ENCODE measurements at regions not wholly inside any gene's neighbourhood (a gene's known extent, or its start where the extent isn't known, plus 50 kb on each side); places are given as distances from the start of the nearest gene placed in this dataset.

GRCh38 chr6:130661077-130661476, 166.1 kb upstream of the SMLR1 start:
- no peak for DNase-seq (ENCODE audit: low read depth)
- ChIA-PET POLR2A (no interaction called here), CTCF (no interaction called here)
- no peak overlapping the region for H3K4me3 ChIP-seq (ENCODE audit: low read depth, low read length)
- TF ChIP-seq, protein P1, sequence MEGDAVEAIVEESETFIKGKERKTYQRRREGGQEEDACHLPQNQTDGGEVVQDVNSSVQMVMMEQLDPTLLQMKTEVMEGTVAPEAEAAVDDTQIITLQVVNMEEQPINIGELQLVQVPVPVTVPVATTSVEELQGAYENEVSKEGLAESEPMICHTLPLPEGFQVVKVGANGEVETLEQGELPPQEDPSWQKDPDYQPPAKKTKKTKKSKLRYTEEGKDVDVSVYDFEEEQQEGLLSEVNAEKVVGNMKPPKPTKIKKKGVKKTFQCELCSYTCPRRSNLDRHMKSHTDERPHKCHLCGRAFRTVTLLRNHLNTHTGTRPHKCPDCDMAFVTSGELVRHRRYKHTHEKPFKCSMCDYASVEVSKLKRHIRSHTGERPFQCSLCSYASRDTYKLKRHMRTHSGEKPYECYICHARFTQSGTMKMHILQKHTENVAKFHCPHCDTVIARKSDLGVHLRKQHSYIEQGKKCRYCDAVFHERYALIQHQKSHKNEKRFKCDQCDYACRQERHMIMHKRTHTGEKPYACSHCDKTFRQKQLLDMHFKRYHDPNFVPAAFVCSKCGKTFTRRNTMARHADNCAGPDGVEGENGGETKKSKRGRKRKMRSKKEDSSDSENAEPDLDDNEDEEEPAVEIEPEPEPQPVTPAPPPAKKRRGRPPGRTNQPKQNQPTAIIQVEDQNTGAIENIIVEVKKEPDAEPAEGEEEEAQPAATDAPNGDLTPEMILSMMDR (IDR thresholded peaks at IDR 0.05; ENCODE audit: insufficient read depth, low read depth, low read length), result no peak
- no peaks in the 10 kb centered on the region for H3K36me3 ChIP-seq (ENCODE audit: control insufficient read depth, insufficient read depth, low read length)
- no peaks in the 10 kb centered on the region for H3K27me3 ChIP-seq (ENCODE audit: control insufficient read depth, insufficient read depth, low read length)

- TF ChIP-seq, protein P1 (IDR thresholded peaks at IDR 0.05; ENCODE audit: insufficient read depth, low read depth, low read length), result no peak
- DNase-seq (ENCODE audit: low read depth), result no peak
- Histone ChIP-seq H3K27me3 (ENCODE audit: control insufficient read depth, insufficient read depth, low read length) (no peaks in the 10 kb centered on the region), H3K4me3 (ENCODE audit: low read depth, low read length) (no peak overlapping the region), H3K36me3 (ENCODE audit: control insufficient read depth, insufficient read depth, low read length) (no peaks in the 10 kb centered on the region)
- CTCF ChIA-PET, result interaction anchor here (1.2 kb wide), 1 partner anchor 10 kb away, joined by 3 read pairs; no protein-coding TSS in a partner anchor
- POLR2A ChIA-PET, result no interaction called here
Observed at GRCh38 chr6:130666786-130667185, 160.4 kb upstream of the SMLR1 start.

GRCh38 chr6:130670142-130670541, 157.1 kb upstream of the SMLR1 start:
- DNase-seq (ENCODE audit: low read depth), result no peak
- ChIA-PET CTCF (no interaction called here), POLR2A (no interaction called here)
- TF ChIP-seq, protein P1 (IDR thresholded peaks at IDR 0.05; ENCODE audit: insufficient read depth, low read depth, low read length), result no peak
- Histone ChIP-seq H3K36me3 (ENCODE audit: control insufficient read depth, insufficient read depth, low read length) (no peaks in the 10 kb centered on the region), H3K4me3 (ENCODE audit: low read depth, low read length) (no peak overlapping the region), H3K27me3 (ENCODE audit: control insufficient read depth, insufficient read depth, low read length) (no peaks in the 10 kb centered on the region)

DNA sequence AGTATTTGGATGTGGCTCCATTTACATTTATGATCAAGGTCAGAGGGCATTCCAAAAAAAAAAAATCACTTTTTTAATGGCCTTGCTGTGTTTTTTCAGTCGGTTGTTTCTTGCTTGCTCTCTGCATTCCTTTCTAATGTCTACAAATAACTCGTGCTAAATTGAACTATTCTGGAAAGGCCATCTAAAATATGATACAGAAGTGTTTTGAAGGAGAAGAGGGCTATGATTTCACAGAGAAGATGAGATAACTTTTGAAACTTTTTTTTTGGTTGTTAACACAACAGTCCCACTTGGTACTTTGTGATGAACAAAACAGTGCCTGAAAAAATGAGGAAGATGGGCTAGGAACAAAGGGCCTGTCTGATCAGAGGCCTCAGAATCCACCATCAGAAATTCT, 156.1 kb upstream of the SMLR1 start:
- TF ChIP-seq, protein P1 (IDR thresholded peaks at IDR 0.05; ENCODE audit: insufficient read depth, low read depth, low read length), result no peak
- no peak for DNase-seq (ENCODE audit: low read depth)
- POLR2A ChIA-PET, result no interaction called here
- CTCF ChIA-PET, result no interaction called here
- Histone ChIP-seq H3K4me3 (ENCODE audit: low read depth, low read length) (no peak overlapping the region), H3K36me3 (ENCODE audit: control insufficient read depth, insufficient read depth, low read length) (no peaks in the 10 kb centered on the region), H3K27me3 (ENCODE audit: control insufficient read depth, insufficient read depth, low read length) (no peaks in the 10 kb centered on the region)

GRCh38 chr6:130671577-130671976, 155.6 kb upstream of the SMLR1 start:
- Histone ChIP-seq H3K4me3 (ENCODE audit: low read depth, low read length) (no peak overlapping the region), H3K36me3 (ENCODE audit: control insufficient read depth, insufficient read depth, low read length) (no peaks in the 10 kb centered on the region), H3K27me3 (ENCODE audit: control insufficient read depth, insufficient read depth, low read length) (no peaks in the 10 kb centered on the region)
- no peak for DNase-seq (ENCODE audit: low read depth)
- TF ChIP-seq, protein P1 (IDR thresholded peaks at IDR 0.05; ENCODE audit: insufficient read depth, low read depth, low read length), result no peak
- POLR2A ChIA-PET, result no interaction called here
- CTCF ChIA-PET, result no interaction called here

All from BJ (cell line).